Esophagus squamous epithelium (tissue), 5 donors: ENCODE measurements at regions not wholly inside any gene's neighbourhood (a gene's known extent, or its start where the extent isn't known, plus 50 kb on each side); places are given as distances from the start of the nearest gene placed in this dataset.

ENCODE experiments used
- DNase-seq: peaks from one replicate; lab custom pipeline; 2025; lab: John Stamatoyannopoulos, UW
- H3K27ac ChIP-seq, 4 donors: fragments of 200-600 bp; sonication (generic); one replicate each; pipeline ENCODE4 v1.5.1; 2016 to 2019; ENCODE audit warnings: mild to moderate bottlenecking in 1 of 4
- H3K27me3 ChIP-seq, 4 donors: fragments of 200-600 bp; sonication (generic); 1 replicate in 3 of 4; 2 replicates in 1 of 4; pipeline versions ENCODE4 v1.5.1 to v1.6.0; 2017 to 2021; ENCODE audit warnings: antibody characterized with exemption in 1 of 4
- H3K36me3 ChIP-seq, 3 donors: fragments of 200-600 bp; sonication (generic); one replicate each; pipeline ENCODE4 v1.5.1; 2016 to 2019
- H3K4me1 ChIP-seq, 3 donors: fragments of 200-600 bp; sonication (generic); one replicate each; pipeline ENCODE4 v1.5.1; 2017 to 2019
- H3K4me3 ChIP-seq, 4 donors: fragments of 200-600 bp; sonication (generic); 1 replicate in 3 of 4; 2 replicates in 1 of 4; pipeline ENCODE4 v1.5.1; 2016 to 2019; ENCODE audit warnings: mild to moderate bottlenecking in 2 of 4, moderate library complexity in 1 of 4
- H3K9me3 ChIP-seq, 3 donors: fragments of 200-600 bp; sonication (generic); one replicate each; pipeline ENCODE4 v1.5.1; 2016 to 2019
- CTCF ChIP-seq, 6 experiments: fragments of 450-650 bp in 4 of 6; fragments of 200-600 bp in 2 of 6; sonication (generic) in 2 of 6; IDR thresholded peaks; one replicate each; pipeline ENCODE4 v1.5.1; 2016 to 2019; ENCODE audit warnings: antibody characterized with exemption in 6 of 6, mild to moderate bottlenecking in 4 of 6, moderate library complexity in 4 of 6
- POLR2A ChIP-seq, 4 donors: fragments of 450-650 bp; IDR thresholded peaks; one replicate each; pipeline ENCODE4 v1.6.1; 2017; ENCODE audit warnings: antibody characterized with exemption in 4 of 4, mild to moderate bottlenecking in 4 of 4, moderate library complexity in 3 of 4
- WGBS, 2 donors: methylation state at CpG; one replicate each; pipeline ENCODE4 v1.1.5; 2018; 5-methylcytosine and 5-hydroxymethylcytosine counted together
- intact Hi-C: fragments of 100-400 bp; cut with DNase I; formaldehyde crosslinking; loops from one replicate; pipeline ENCODE4 v1.15.0; 2022
- donor health status: DM: yes; HTN: yes; CAD: no.

GRCh38 chr22:27239520-27239919, 562.0 kb downstream of the MN1 start:
- DNase-seq, result no peak
- Histone ChIP-seq H3K27me3 (peaks cover 0 to 14% (median 0%) of the 10 kb centered on the region in 4 donors), H3K4me1 (peaks cover 0 to 32% (median 0%) of the 10 kb centered on the region in 3 donors), H3K27ac (no peak overlapping the region), H3K9me3 (no peaks in the 10 kb centered on the region), H3K36me3 (no peaks in the 10 kb centered on the region), H3K4me3 (no peak overlapping the region)
- 83 to 88% methylated on average over 3 to 4 of the region's 4 CpGs for WGBS, 2 donors
- TF ChIP-seq CTCF (IDR thresholded peaks at IDR 0.05) (no peak), POLR2A (IDR thresholded peaks at IDR 0.05) (no peak)
- intact Hi-C loops, result no loop called here

GRCh38 chr22:27240298-27241075, 561.1 kb downstream of the MN1 start:
- Histone ChIP-seq H3K9me3 (no peaks in the 10 kb centered on the region), H3K4me1 (peaks cover 0 to 32% (median 0%) of the 10 kb centered on the region in 3 donors), H3K27ac (no peak overlapping the region), H3K4me3 (no peak overlapping the region), H3K27me3 (peaks cover 0 to 14% (median 0%) of the 10 kb centered on the region in 4 donors), H3K36me3 (no peaks in the 10 kb centered on the region)
- 77 to 87% methylated on average over 4 to 5 of the region's 5 CpGs for WGBS, 2 donors
- intact Hi-C loops, result no loop called here
- TF ChIP-seq POLR2A (IDR thresholded peaks at IDR 0.05) (no peak), CTCF (IDR thresholded peaks at IDR 0.05) (no peak)
- no peak for DNase-seq

GRCh38 chr22:27241430-27242321, 559.9 kb downstream of the MN1 start:
- Histone ChIP-seq H3K4me1 (peaks cover 0 to 32% (median 0%) of the 10 kb centered on the region in 3 donors), H3K4me3 (no peak overlapping the region), H3K36me3 (no peaks in the 10 kb centered on the region), H3K9me3 (no peaks in the 10 kb centered on the region), H3K27ac (no peak overlapping the region), H3K27me3 (peaks cover 0 to 12% (median 0%) of the 10 kb centered on the region in 4 donors)
- DNase-seq, result no peak
- 65 to 67% methylated on average over 3 to 6 of the region's 8 CpGs for WGBS, 2 donors
- no peak for TF ChIP-seq CTCF (IDR thresholded peaks at IDR 0.05)
- intact Hi-C loops, result no loop called here

- Histone ChIP-seq H3K9me3 (no peaks in the 10 kb centered on the region), H3K4me1 (peaks cover 0 to 36% (median 0%) of the 10 kb centered on the region in 3 donors), H3K4me3 (no peak overlapping the region), H3K36me3 (no peaks in the 10 kb centered on the region), H3K27me3 (peaks cover 0 to 4% (median 0%) of the 10 kb centered on the region in 4 donors), H3K27ac (no peak overlapping the region)
- intact Hi-C loops, result no loop called here
- no peak for DNase-seq
- TF ChIP-seq CTCF (IDR thresholded peaks at IDR 0.05), result no peak
- TF ChIP-seq POLR2A (IDR thresholded peaks at IDR 0.05), result no peak
- WGBS, 2 donors, result 86 to 97% methylated on average over 6 of the region's 6 CpGs
These were observed 559.1 kb downstream of the MN1 start for GRCh38 chr22:27242474-27242873.
